GM19452 (cell line): ENCODE measurements at regions not wholly inside any gene's neighbourhood (a gene's known extent, or its start where the extent isn't known, plus 50 kb on each side); places are given as distances from the start of the nearest gene placed in this dataset.
"Not testable (repeated sequence)": the region's sequence is repeated elsewhere in the genome, so short reads cannot be mapped to it uniquely, and the experiment has no call there.

ENCODE experiments used
- ATAC-seq: cut with Tn5 transposase; IDR thresholded peaks from one replicate; pipeline ENCODE4 v1.9.1; 2021; ENCODE audit not compliant: unreplicated experiment

GRCh38 chr7:113622796-113623195 is 296.0 kb downstream of the PPP1R3A start:
- no peak for ATAC-seq

DNA sequence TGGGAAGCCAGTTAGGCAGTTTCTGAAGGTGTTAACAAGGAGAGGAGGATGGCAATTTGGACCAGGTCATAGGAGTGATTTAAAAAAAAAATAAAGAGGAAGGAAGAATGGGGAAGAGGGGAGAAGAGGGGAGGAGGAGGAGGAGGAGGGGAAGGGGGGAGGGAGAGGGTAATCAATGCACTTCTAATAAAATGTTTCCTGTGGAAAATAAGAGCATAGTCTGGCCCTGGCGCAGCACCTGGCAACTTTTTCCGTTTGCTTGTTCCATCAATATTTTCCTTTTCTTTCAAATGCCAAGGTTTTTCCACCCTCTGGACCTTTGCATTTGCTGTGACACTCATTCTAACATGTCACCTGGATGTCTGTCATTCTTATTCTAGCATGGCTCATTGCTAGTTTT is 308.2 kb downstream of the PPP1R3A start:
- ATAC-seq: no peak

- no peak for ATAC-seq
These were observed 310.0 kb downstream of the PPP1R3A start for GRCh38 chr7:113608782-113609181.

- ATAC-seq: no peak
These were observed 312.5 kb downstream of the PPP1R3A start for GRCh38 chr7:113606325-113606724.

GRCh38 chr7:113600428-113600827 is 318.4 kb downstream of the PPP1R3A start:
- not testable (repeated sequence) for ATAC-seq

GRCh38 chr7:113593455-113593854 is 325.4 kb downstream of the PPP1R3A start:
- ATAC-seq: not testable (repeated sequence)

- not testable (repeated sequence) for ATAC-seq
These were observed 325.9 kb downstream of the PPP1R3A start for GRCh38 chr7:113592924-113593323.

DNA sequence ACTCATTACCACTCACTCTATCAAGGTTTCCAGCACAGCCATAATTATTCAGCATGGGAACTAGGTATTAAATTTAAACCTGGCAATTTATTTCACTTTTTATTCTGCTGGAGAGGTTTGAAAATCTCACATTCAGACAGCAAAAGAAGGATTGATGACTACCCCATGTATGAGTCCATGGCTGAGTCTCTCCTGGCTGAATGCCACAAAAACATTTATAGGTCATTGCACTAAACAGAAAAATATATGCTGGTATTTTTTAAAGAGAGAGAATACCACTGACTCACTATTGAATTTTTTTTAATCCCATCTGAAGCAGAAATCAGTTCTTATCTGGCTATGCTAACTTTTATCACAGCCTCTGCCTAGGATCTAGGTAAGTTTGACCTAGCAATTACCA is 336.3 kb downstream of the PPP1R3A start:
- ATAC-seq: no peak

- not testable (repeated sequence) for ATAC-seq
These were observed 355.6 kb downstream of the PPP1R3A start for GRCh38 chr7:113563257-113563656.

GRCh38 chr7:113562801-113563200 is 356.0 kb downstream of the PPP1R3A start:
- no peak for ATAC-seq

- ATAC-seq: no peak
These were observed 356.6 kb downstream of the PPP1R3A start for GRCh38 chr7:113562242-113562641.

- ATAC-seq: no peak
These were observed 357.4 kb downstream of the PPP1R3A start for GRCh38 chr7:113561446-113561845.

- ATAC-seq: no peak
These were observed 367.8 kb downstream of the PPP1R3A start for GRCh38 chr7:113550966-113551365.

GRCh38 chr7:113548561-113548960 is 370.2 kb downstream of the PPP1R3A start:
- no peak for ATAC-seq

DNA sequence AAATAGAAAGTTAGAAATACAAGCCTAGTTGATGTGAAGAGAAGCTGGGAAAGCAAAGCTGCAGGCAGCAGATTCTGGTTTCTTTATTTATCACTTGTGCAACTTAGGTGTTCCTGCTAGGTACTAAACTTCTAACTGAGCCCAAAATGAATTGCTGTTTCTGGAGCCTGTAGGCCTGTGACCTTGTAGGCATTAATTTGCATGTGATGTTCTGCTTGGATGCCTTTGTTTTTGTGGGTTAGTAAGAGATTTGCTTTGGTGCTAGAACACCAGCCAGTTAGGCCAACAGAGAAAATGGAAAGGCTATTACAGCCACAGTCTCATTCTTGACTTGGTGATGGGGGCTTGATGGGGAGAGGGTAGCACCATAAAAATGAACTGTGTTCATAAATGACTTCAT is 370.7 kb downstream of the PPP1R3A start:
- no peak for ATAC-seq

- ATAC-seq: no peak
These were observed 397.3 kb downstream of the PPP1R3A start for GRCh38 chr7:113521468-113521867.

DNA sequence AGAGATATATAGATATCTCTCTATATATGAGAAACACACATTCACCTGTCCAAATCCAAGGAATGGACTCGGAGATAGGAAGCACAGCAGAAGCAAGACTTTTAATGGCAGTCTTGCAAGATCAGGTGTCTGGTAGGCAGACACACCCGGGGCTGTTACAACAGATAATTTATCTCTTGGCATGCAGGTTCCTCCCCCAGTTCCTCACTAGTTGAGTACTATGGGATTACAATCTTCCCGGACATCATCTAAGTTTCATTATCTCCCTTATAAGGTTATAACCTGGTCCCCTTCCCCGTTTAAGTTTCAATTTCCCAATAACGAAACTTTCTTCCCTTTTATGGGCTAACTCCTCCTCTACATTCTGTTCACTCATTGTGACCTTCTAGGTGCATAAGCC is 399.3 kb downstream of the PPP1R3A start:
- ATAC-seq: no peak

GRCh38 chr7:113504691-113505090 is 386.3 kb upstream of the SMIM30 start:
- ATAC-seq: no peak

- no peak for ATAC-seq
These were observed 385.8 kb upstream of the SMIM30 start for GRCh38 chr7:113504142-113504541.

DNA sequence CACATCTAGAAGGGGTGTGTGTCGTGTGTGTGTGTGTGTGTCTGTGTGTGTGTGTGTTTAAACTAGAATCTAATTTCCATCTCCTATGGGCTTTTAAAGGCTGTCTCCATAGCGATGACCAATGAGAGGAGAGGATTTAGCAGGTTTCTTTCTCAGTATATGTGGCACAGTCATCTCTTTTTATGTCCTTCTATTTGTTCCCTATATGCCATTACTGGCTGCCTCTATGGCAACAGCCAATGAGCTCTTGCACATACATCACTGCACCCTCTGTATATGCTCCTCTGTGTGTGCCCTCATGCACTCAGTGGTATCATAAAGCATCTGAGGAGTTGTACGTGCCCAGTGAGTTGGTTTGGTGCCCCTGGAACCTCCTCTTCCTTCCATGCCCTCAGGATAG is 378.2 kb upstream of the SMIM30 start:
- ATAC-seq: not testable (repeated sequence)

GRCh38 chr7:113494797-113495566 is 376.6 kb upstream of the SMIM30 start:
- ATAC-seq: not testable (repeated sequence)

GRCh38 chr7:113491305-113491704 is 373.0 kb upstream of the SMIM30 start:
- no peak for ATAC-seq
